K562 (cell line): ENCODE measurements at regions not wholly inside any gene's neighbourhood (a gene's known extent, or its start where the extent isn't known, plus 50 kb on each side); places are given as distances from the start of the nearest gene placed in this dataset.

Experiments used
- ATAC-seq: fragments of 200-7000 bp; cut with Tn5 transposase; 3 replicates; pipeline ENCODE4 v1.9.1; 2020; ENCODE audit warnings: moderate library complexity
- BruUV-seq: library from RNA; stranded (reverse); fragments of 400-500 nt; replicated peaks from 2 replicates; lab custom pipeline; 2021; lab: Mats Ljungman, UMichigan
- CTCF ChIA-PET: fragments of 300-600 bp; formaldehyde crosslinking; extraction: SDS; loops from one replicate; lab custom pipeline; 2021; ENCODE audit warnings: low intra/inter-chr PET ratio; lab: Yijun Ruan, JAX
- POLR2A ChIA-PET: fragments of 300-600, 350-650 bp; sonication (Branson Sonifier 250); formaldehyde crosslinking; extraction: SDS; loops from one replicate; lab custom pipeline; 2021; ENCODE audit warnings: antibody characterized with exemption, inconsistent platforms; lab: Yijun Ruan, JAX
- DNase-seq, 4 experiments: peaks; one replicate each; pipeline versions ENCODE4 v3.0.0 to v3.0.0-alpha.2; 2011 to 2018; ENCODE audit warnings: low spot score in 3 of 4, mixed read lengths in 3 of 4; ENCODE audit errors: extremely low read depth in 1 of 4
- FAIRE-seq: peaks from 2 replicates; lab custom pipeline; 2011; peaks lifted over from hg19 to GRCh38; lab: Jason Lieb, UNC
- H2AFZ ChIP-seq: 2 replicates; pipeline ENCODE4 v1.6.0; 2011; ENCODE audit warnings: low read depth, low read length, control low read depth, inconsistent platforms
- H3K27ac ChIP-seq: fragments of 200-600 bp; 3 replicates; pipeline ENCODE4 v1.8.0; 2011; ENCODE audit warnings: low read depth, mild to moderate bottlenecking, control low read depth, inconsistent platforms, low read length, moderate library complexity, mixed read lengths; ENCODE audit errors: extremely low read depth
- H3K27me3 ChIP-seq, 2 experiments: fragments of 300-600 bp in 1 of 2; 2 replicates in 1 of 2; 3 replicates in 1 of 2; pipeline versions ENCODE4 v1.6.0 to v1.8.0; 2011; ENCODE audit warnings: inconsistent platforms in 2 of 2, low read length in 2 of 2, mild to moderate bottlenecking in 1 of 2, mixed read lengths in 1 of 2, moderate library complexity in 1 of 2; ENCODE audit not compliant: control insufficient read depth in 2 of 2, insufficient read depth in 2 of 2
- H3K36me3 ChIP-seq: fragments of 300-600 bp; 3 replicates; pipeline ENCODE4 v1.8.0; 2011; ENCODE audit warnings: mild to moderate bottlenecking, low read length, inconsistent platforms; ENCODE audit not compliant: control insufficient read depth, insufficient read depth
- H3K4me1 ChIP-seq, 2 experiments: fragments of 200-600 bp in 1 of 2; replicated peaks in 1 of 2; 2 replicates in 1 of 2; 3 replicates in 1 of 2; pipeline versions ENCODE4 v1.5.1 to v1.8.0; 2011; ENCODE audit warnings: inconsistent platforms in 2 of 2, low read length in 2 of 2, mild to moderate bottlenecking in 1 of 2, mixed read lengths in 1 of 2, moderate library complexity in 1 of 2; ENCODE audit not compliant: control insufficient read depth in 2 of 2, insufficient read depth in 2 of 2
- H3K4me2 ChIP-seq: 2 replicates; pipeline ENCODE4 v1.6.1; 2011; ENCODE audit warnings: low read length, control low read depth, inconsistent platforms, mixed read lengths; ENCODE audit not compliant: insufficient read depth
- H3K4me3 ChIP-seq: fragments of 200-600 bp; sonication (generic), shearing (Covaris generic); 2 replicates; pipeline ENCODE4 v1.5.1; 2016; ENCODE audit warnings: control low read depth, inconsistent platforms
- H3K79me2 ChIP-seq: fragments of 200-600 bp; 3 replicates; pipeline ENCODE4 v1.8.0; 2011; ENCODE audit warnings: low read length, inconsistent platforms; ENCODE audit not compliant: control insufficient read depth, insufficient read depth
- H3K9ac ChIP-seq, 2 experiments: 2 replicates each; pipeline versions ENCODE4 v1.6.0 to v1.6.1; 2011; ENCODE audit warnings: low read depth in 2 of 2, low read length in 2 of 2, control low read depth in 1 of 2, inconsistent platforms in 1 of 2, mild to moderate bottlenecking in 1 of 2, mixed read lengths in 1 of 2; ENCODE audit not compliant: insufficient read depth in 1 of 2
- H3K9me1 ChIP-seq: one replicate; pipeline ENCODE4 v1.6.0; 2011; ENCODE audit warnings: inconsistent platforms, mild to moderate bottlenecking, low read length, moderate library complexity; ENCODE audit not compliant: control insufficient read depth, insufficient read depth
- H3K9me3 ChIP-seq: replicated peaks from 2 replicates; pipeline ENCODE4 v1.5.1; 2011; ENCODE audit warnings: low read depth, low read length, inconsistent platforms; ENCODE audit not compliant: control insufficient read depth, insufficient read depth
- H4K20me1 ChIP-seq: replicated peaks from 2 replicates; pipeline ENCODE4 v1.6.1; 2011; ENCODE audit warnings: low read length, inconsistent platforms, mixed read lengths; ENCODE audit not compliant: control insufficient read depth, insufficient read depth
- ARHGAP35 ChIP-seq: fragments of 450-650 bp; IDR thresholded peaks from 2 replicates; pipeline ENCODE4 v1.6.1; 2018; ENCODE audit not compliant: partially characterized antibody
- BMI1 ChIP-seq: fragments of 150-350 bp; IDR thresholded peaks from 2 replicates; pipeline ENCODE4 v1.6.1; 2014; ENCODE audit warnings: low read length
- ELF4 ChIP-seq: fragments of 450-650 bp; formaldehyde crosslinking; IDR thresholded peaks from 2 replicates; pipeline ENCODE4 v1.4.0; 2022; ENCODE audit warnings: missing genetic modification characterization
- ETS2 ChIP-seq: IDR thresholded peaks from 2 replicates; pipeline ENCODE4 v1.6.1; 2016; ENCODE audit warnings: borderline replicate concordance, missing genetic modification characterization, mild to moderate bottlenecking, moderate library complexity, missing compliant biosample characterization; ENCODE audit not compliant: poor library complexity, severe bottlenecking
- NCOA1 ChIP-seq: fragments of 450-650 bp; IDR thresholded peaks from 2 replicates; pipeline ENCODE4 v1.6.1; 2016; ENCODE audit warnings: low read depth
- NR2F6 ChIP-seq: fragments of 450-650 bp; formaldehyde crosslinking; IDR thresholded peaks from 2 replicates; pipeline ENCODE4 v1.4.0; 2020; ENCODE audit warnings: mild to moderate bottlenecking
- SMAD2 ChIP-seq: fragments of 150-350 bp; IDR thresholded peaks from 2 replicates; pipeline ENCODE4 v1.6.1; 2014; ENCODE audit warnings: low read depth, mild to moderate bottlenecking, low read length
- SRSF1 ChIP-seq: fragments of 200-400 bp; formaldehyde crosslinking; IDR thresholded peaks from 2 replicates; pipeline ENCODE4 v1.6.1; 2017; ENCODE audit warnings: mild to moderate bottlenecking, low read depth, low read length, moderate library complexity
- SRSF3 ChIP-seq: fragments of 200-400 bp; formaldehyde crosslinking; IDR thresholded peaks from 2 replicates; pipeline ENCODE4 v1.6.1; 2016; ENCODE audit warnings: mild to moderate bottlenecking, low read length, moderate library complexity; ENCODE audit not compliant: insufficient read depth
- TCFL5 ChIP-seq: fragments of 250-450 bp; sonication (Bioruptor Pico); conservative IDR thresholded peaks from 2 replicates; pipeline ENCODE4 v1.6.1; 2021; ENCODE audit warnings: mild to moderate bottlenecking, moderate library complexity, matching md5 sums
- WGBS: fragments of 100-300 bp; shearing (Covaris generic); methylation state at CpG from one replicate; pipeline ENCODE4 v1.1.6; 2016; ENCODE audit warnings: low coverage, mixed read lengths; ENCODE audit not compliant: insufficient coverage; ENCODE audit errors: missing lambda C conversion rate; 5-methylcytosine and 5-hydroxymethylcytosine counted together
- in situ Hi-C: fragments of 300-500 bp; cut with MboI; formaldehyde crosslinking; loops from 4 replicates; pipeline ENCODE4 v1.15.0; 2018; ENCODE audit warnings: inconsistent platforms, mixed read lengths
- intact Hi-C: fragments of 100-400 bp; cut with micrococcal nuclease; formaldehyde crosslinking; loops from 2 replicates; pipeline ENCODE4 v1.14.2; 2022
- TF ChIP-seq, protein P1 (sequence below): sonication (generic); formaldehyde crosslinking; IDR thresholded peaks from 2 replicates; pipeline ENCODE4 v1.8.1; 2023; ENCODE audit warnings: mild to moderate bottlenecking, missing genetic modification reagents
- TF ChIP-seq, protein P2 (sequence below): fragments of 450-650 bp; IDR thresholded peaks from 2 replicates; pipeline ENCODE4 v1.6.1; 2016; ENCODE audit warnings: low read depth

DNA sequence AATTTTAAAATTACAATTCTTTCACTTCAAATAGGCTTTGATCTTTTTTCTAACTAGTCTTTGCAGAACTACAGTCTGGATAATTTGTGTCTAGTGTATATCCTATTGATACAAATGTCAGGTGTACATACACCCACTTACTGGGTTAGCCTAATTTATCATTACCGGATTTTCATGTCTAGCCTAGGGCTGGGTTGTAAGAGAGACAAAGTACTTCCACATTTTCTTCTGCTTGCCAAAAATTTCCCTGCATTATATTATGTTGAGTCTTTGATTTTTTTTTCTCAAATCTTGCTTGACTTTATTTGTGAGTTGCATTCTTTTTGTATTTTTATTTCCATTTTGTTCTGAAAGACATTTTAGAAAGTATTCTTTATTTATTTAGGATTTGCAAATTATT is 284.8 kb upstream of the FZD8 start (continued):
- TF ChIP-seq TCFL5 (CRISPR knock-in tag): no peak
- TF ChIP-seq NR2F6 (CRISPR knock-in tag): no peak
- TF ChIP-seq ARHGAP35: no peak
- no peak for TF ChIP-seq ETS2 (tag)
- TF ChIP-seq SRSF1: no peak
- no peak for TF ChIP-seq ELF4 (CRISPR knock-in tag)

DNA sequence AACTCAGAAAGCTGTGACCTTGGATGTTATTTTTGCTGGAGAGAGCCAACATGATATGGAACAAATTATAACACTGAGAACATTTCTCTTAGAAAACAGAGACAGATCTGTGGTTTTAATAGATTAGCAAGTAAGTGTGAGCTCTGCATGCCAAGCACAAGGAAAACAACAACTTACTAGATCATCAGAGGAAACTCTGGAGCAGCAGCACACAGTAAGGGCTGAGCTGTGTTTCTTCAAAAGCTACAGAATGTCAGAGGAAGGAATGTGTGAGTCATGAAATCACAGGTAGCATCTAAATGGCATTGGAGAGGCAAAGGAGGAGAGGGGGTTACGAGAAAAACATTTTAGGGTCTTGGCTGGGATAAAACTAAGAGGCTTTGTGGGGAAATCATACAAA is 283.4 kb upstream of the FZD8 start:
- Histone ChIP-seq H3K79me2 (no peaks in the 10 kb centered on the region), H4K20me1 (no peaks in the 10 kb centered on the region), H3K9ac (no peak overlapping the region), H3K9me1 (no peaks in the 10 kb centered on the region), H2AFZ (no peak overlapping the region), H3K4me2 (no peak overlapping the region), H3K4me3 (no peak overlapping the region), H3K27ac (no peak overlapping the region), H3K27me3 (no peaks in the 10 kb centered on the region), H3K4me1 (no peaks in the 10 kb centered on the region), H3K36me3 (no peaks in the 10 kb centered on the region), H3K9me3 (no peaks in the 10 kb centered on the region)
- in situ Hi-C loops: no loop called here
- FAIRE-seq (no peak), DNase-seq (no peak), ATAC-seq (no peak)
- intact Hi-C loops: no loop called here
- 0% methylated on average over 1 of the region's 1 CpG for WGBS
- BruUV-seq: no TSS peak
- POLR2A ChIA-PET: interaction anchor here (0.6 kb wide), 1 partner anchor 22 kb away, joined by 4 read pairs; no protein-coding TSS in a partner anchor
- CTCF ChIA-PET: no interaction called here
- no peak for TF ChIP-seq SRSF3
- no peak for TF ChIP-seq SMAD2
- TF ChIP-seq, protein P1, sequence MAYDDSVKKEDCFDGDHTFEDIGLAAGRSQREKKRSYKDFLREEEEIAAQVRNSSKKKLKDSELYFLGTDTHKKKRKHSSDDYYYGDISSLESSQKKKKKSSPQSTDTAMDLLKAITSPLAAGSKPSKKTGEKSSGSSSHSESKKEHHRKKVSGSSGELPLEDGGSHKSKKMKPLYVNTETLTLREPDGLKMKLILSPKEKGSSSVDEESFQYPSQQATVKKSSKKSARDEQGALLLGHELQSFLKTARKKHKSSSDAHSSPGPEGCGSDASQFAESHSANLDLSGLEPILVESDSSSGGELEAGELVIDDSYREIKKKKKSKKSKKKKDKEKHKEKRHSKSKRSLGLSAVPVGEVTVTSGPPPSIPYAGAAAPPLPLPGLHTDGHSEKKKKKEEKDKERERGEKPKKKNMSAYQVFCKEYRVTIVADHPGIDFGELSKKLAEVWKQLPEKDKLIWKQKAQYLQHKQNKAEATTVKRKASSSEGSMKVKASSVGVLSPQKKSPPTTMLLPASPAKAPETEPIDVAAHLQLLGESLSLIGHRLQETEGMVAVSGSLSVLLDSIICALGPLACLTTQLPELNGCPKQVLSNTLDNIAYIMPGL (CRISPR knock-in tag): no peak
- TF ChIP-seq NCOA1: no peak
- TF ChIP-seq, protein P2, sequence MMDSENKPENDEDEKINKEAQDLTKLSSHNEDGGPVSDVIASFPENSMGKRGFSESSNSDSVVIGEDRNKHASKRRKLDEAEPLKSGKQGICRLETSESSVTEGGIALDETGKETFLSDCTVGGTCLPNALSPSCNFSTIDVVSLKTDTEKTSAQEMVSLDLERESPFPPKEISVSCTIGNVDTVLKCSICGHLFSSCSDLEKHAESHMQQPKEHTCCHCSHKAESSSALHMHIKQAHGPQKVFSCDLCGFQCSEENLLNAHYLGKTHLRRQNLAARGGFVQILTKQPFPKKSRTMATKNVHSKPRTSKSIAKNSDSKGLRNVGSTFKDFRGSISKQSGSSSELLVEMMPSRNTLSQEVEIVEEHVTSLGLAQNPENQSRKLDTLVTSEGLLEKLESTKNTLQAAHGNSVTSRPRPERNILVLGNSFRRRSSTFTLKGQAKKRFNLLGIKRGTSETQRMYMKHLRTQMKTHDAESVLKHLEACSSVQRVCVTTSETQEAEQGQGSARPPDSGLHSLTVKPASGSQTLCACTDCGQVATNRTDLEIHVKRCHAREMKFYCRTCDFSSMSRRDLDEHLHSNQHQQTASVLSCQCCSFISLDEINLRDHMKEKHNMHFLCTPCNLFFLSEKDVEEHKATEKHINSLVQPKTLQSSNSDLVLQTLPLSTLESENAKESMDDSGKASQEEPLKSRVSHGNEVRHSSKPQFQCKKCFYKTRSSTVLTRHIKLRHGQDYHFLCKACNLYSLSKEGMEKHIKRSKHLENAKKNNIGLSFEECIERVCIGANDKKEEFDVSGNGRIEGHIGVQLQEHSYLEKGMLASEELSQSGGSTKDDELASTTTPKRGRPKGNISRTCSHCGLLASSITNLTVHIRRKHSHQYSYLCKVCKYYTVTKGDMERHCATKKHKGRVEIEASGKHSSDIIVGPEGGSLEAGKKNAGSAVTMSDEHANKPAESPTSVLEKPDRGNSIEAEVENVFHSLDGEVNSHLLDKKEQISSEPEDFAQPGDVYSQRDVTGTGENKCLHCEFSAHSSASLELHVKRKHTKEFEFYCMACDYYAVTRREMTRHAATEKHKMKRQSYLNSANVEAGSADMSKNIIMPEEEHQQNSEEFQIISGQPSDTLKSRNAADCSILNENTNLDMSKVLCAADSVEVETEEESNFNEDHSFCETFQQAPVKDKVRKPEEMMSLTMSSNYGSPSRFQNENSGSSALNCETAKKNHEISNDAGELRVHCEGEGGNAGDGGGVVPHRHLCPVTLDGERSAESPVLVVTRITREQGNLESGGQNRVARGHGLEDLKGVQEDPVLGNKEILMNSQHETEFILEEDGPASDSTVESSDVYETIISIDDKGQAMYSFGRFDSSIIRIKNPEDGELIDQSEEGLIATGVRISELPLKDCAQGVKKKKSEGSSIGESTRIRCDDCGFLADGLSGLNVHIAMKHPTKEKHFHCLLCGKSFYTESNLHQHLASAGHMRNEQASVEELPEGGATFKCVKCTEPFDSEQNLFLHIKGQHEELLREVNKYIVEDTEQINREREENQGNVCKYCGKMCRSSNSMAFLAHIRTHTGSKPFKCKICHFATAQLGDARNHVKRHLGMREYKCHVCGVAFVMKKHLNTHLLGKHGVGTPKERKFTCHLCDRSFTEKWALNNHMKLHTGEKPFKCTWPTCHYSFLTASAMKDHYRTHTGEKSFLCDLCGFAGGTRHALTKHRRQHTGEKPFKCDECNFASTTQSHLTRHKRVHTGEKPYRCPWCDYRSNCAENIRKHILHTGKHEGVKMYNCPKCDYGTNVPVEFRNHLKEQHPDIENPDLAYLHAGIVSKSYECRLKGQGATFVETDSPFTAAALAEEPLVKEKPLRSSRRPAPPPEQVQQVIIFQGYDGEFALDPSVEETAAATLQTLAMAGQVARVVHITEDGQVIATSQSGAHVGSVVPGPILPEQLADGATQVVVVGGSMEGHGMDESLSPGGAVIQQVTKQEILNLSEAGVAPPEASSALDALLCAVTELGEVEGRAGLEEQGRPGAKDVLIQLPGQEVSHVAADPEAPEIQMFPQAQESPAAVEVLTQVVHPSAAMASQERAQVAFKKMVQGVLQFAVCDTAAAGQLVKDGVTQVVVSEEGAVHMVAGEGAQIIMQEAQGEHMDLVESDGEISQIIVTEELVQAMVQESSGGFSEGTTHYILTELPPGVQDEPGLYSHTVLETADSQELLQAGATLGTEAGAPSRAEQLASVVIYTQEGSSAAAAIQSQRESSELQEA: no peak
- TF ChIP-seq BMI1: no peak
